Naive B cell (primary cell): ENCODE measurements at regions not wholly inside any gene's neighbourhood (a gene's known extent, or its start where the extent isn't known, plus 50 kb on each side); places are given as distances from the start of the nearest gene placed in this dataset.

Source experiments
- ATAC-seq, 2 donors: fragments of 150-1000 bp; cut with Tn5 transposase; 2 replicates each; pipeline ENCODE4 v1.10.0; 2021; ENCODE audit warnings: low read depth in 2 of 2, mild to moderate bottlenecking in 2 of 2, moderate library complexity in 2 of 2
- DNase-seq: peaks from one replicate; pipeline ENCODE4 v3.0.0; 2022
- H3K27ac Mint-ChIP-seq, 6 donors: one replicate each; pipeline ENCODE4 v1.8.0; 2020 to 2022; ENCODE audit warnings: mild to moderate bottlenecking in 6 of 6, mixed read lengths in 6 of 6, moderate library complexity in 5 of 6, inconsistent platforms in 2 of 6
- H3K27me3 Mint-ChIP-seq, 3 donors: one replicate each; pipeline ENCODE4 v1.8.0; 2021 to 2022; ENCODE audit warnings: mixed read lengths in 3 of 3, mild to moderate bottlenecking in 1 of 3
- H3K36me3 Mint-ChIP-seq, 2 donors: one replicate each; pipeline ENCODE4 v1.8.0; 2020 to 2022; ENCODE audit warnings: mixed read lengths in 2 of 2, inconsistent platforms in 1 of 2, mild to moderate bottlenecking in 1 of 2
- H3K4me1 Mint-ChIP-seq, 3 donors: one replicate each; pipeline ENCODE4 v1.8.0; 2020 to 2022; ENCODE audit warnings: mixed read lengths in 3 of 3, inconsistent platforms in 1 of 3, mild to moderate bottlenecking in 1 of 3, moderate library complexity in 1 of 3
- H3K4me3 Mint-ChIP-seq, 8 donors: one replicate each; pipeline ENCODE4 v1.8.0; 2020 to 2022; ENCODE audit warnings: mild to moderate bottlenecking in 8 of 8, mixed read lengths in 8 of 8, moderate library complexity in 8 of 8, inconsistent platforms in 2 of 8
- H3K9me3 Mint-ChIP-seq, 7 donors: one replicate each; pipeline ENCODE4 v1.8.0; 2020 to 2022; ENCODE audit warnings: mixed read lengths in 7 of 7, mild to moderate bottlenecking in 5 of 7, inconsistent platforms in 2 of 7, moderate library complexity in 1 of 7

DNA sequence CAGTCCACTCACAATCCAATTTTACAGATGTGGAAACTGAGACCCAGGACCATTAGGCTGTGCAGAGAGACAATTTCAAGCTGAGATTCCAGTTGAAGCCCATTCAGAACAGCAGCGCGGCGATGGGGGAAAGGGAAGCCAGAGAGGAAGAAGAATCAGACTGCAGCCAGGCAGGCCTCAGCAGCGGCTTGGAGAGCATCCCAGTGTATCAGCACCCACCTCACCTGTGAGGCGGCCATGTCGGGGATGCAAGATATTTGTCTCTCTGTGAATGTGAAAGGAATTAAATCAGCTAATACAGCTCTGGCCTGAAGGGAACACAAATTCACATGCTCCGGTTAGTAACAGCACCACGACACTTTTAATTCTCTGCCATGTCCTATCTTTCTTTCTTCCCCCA is 198.0 kb upstream of the SOX11 start:
- H3K4me3 Mint-ChIP-seq: no peak overlapping the region
- ATAC-seq (no peak), DNase-seq (no peak)
- H3K36me3 Mint-ChIP-seq: no peaks in the 10 kb centered on the region
- H3K4me1 Mint-ChIP-seq: no peaks in the 10 kb centered on the region
- H3K27me3 Mint-ChIP-seq: no peaks in the 10 kb centered on the region
- no peak overlapping the region for H3K27ac Mint-ChIP-seq
- peaks cover 0 to 9% (median 0%) of the 10 kb centered on the region in 7 donors for H3K9me3 Mint-ChIP-seq

DNA sequence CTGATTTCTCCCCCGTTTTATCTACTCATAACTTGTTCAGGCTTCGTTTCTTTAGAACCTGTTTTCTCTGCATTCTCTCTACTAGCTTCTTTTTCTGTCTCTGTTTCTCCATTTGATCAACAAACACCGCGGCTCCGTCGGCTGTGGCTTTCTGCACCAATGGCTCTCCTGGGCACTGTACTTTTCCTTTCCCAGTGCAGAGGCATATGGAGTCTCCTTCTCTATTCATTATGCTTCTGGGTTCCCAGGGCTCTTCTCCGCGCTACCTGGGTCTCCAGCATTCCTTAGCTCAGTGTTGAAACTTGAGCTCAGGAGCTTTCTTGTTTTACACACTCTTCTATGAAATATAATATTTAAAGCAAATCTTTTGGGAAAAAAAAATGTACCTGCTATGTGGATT is 196.6 kb upstream of the SOX11 start:
- Mint-ChIP-seq H3K4me3 (no peak overlapping the region), H3K9me3 (peaks cover 0 to 9% (median 2%) of the 10 kb centered on the region in 7 donors), H3K36me3 (no peaks in the 10 kb centered on the region), H3K27me3 (no peaks in the 10 kb centered on the region), H3K4me1 (no peaks in the 10 kb centered on the region), H3K27ac (no peak overlapping the region)
- DNase-seq (no peak), ATAC-seq (no peak)

- Mint-ChIP-seq H3K4me3 (no peak overlapping the region), H3K4me1 (no peaks in the 10 kb centered on the region), H3K27ac (no peak overlapping the region), H3K36me3 (no peaks in the 10 kb centered on the region), H3K27me3 (no peaks in the 10 kb centered on the region), H3K9me3 (peaks cover 0 to 9% (median 2%) of the 10 kb centered on the region in 7 donors)
- ATAC-seq (no peak), DNase-seq (no peak)
These were observed 194.3 kb upstream of the SOX11 start for GRCh38 chr2:5497874-5498273.

GRCh38 chr2:5501807-5502206 is 190.4 kb upstream of the SOX11 start:
- H3K4me1 Mint-ChIP-seq: no peaks in the 10 kb centered on the region
- no peaks in the 10 kb centered on the region for H3K27me3 Mint-ChIP-seq
- no peak overlapping the region for H3K27ac Mint-ChIP-seq
- H3K36me3 Mint-ChIP-seq: no peaks in the 10 kb centered on the region
- ATAC-seq (no peak), DNase-seq (no peak)
- H3K9me3 Mint-ChIP-seq: peaks cover 0 to 4% (median 0%) of the 10 kb centered on the region in 7 donors
- no peak overlapping the region for H3K4me3 Mint-ChIP-seq

DNA sequence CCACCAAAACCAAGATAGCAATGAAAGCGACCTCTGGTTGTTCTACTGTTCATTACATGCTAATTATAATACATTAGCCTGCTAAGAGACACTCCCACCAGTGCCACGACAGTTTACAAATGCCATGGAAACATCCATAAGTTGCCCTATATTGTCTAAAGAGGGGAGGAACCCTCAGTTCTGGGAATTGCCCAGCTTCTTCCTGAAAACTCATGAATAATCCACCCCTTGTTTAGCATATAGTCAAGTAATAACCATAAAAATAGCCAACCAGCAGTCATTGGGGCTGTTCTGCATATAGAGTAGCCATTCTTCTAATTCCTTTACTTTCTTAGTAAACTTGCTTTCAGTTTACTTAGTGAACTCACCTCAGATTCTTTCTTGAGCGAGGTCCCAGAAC is 189.8 kb upstream of the SOX11 start:
- peaks cover 0 to 4% (median 0%) of the 10 kb centered on the region in 7 donors for H3K9me3 Mint-ChIP-seq

GRCh38 chr2:5504756-5505155 is 187.4 kb upstream of the SOX11 start:
- H3K36me3 Mint-ChIP-seq: no peaks in the 10 kb centered on the region
- peaks cover 0 to 4% (median 0%) of the 10 kb centered on the region in 7 donors for H3K9me3 Mint-ChIP-seq
- H3K27me3 Mint-ChIP-seq: no peaks in the 10 kb centered on the region
- ATAC-seq (no peak), DNase-seq (no peak)
- no peaks in the 10 kb centered on the region for H3K4me1 Mint-ChIP-seq
- no peak overlapping the region for H3K27ac Mint-ChIP-seq
- no peak overlapping the region for H3K4me3 Mint-ChIP-seq

More for the DNA sequence above, 189.8 kb upstream of the SOX11 start:
- no peak for ATAC-seq
- Mint-ChIP-seq H3K4me3 (no peak overlapping the region), H3K36me3 (no peaks in the 10 kb centered on the region), H3K27me3 (no peaks in the 10 kb centered on the region), H3K4me1 (no peaks in the 10 kb centered on the region), H3K27ac (no peak overlapping the region)
- no peak for DNase-seq

DNA sequence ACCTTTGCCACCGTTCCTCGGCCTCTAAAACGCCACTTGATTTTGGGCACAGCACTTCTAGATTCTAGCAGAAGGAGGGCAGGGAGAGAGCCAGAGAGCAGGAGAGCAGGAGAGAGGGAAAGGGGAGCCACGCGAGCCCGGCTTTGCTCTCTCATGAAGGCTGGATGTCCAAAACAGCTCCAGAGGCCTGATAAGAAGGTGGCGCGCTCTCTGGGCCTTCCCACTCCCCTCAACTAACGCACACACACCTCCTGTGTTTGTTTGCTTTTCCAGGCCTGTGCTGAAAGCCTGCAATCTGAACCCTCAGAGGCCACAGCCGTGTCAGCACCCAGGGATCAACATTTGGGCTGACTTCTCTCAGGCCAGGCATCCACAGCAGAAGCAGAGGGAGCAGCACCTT is 184.8 kb upstream of the SOX11 start:
- no peaks in the 10 kb centered on the region for H3K27me3 Mint-ChIP-seq
- H3K4me1 Mint-ChIP-seq: no peaks in the 10 kb centered on the region
- no peak overlapping the region for H3K4me3 Mint-ChIP-seq
- no peak for DNase-seq
- no peaks in the 10 kb centered on the region for H3K36me3 Mint-ChIP-seq
- no peak for ATAC-seq
- H3K9me3 Mint-ChIP-seq: no peaks in the 10 kb centered on the region
- H3K27ac Mint-ChIP-seq: no peak overlapping the region

DNA sequence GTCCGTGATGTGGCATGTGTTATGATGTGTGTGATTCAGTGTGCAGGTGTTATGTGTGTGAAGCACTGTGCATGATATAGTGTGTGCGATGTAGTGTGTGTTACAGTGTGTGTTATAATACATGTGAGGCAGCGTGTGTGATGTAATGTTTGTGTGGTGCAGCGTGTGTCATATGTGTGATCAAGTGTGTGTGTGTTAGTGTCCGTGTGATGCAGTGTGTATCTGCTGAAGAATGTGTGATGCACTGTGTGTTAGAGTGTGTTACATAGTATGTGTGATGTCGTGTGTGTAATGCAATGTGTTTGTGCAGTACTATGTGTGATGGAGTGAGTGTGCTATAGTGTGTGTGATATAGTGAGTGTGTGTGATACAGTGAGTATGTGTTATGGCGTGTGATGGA is 182.8 kb upstream of the SOX11 start:
- Mint-ChIP-seq H3K4me3 (no peak overlapping the region), H3K9me3 (no peaks in the 10 kb centered on the region), H3K27me3 (no peaks in the 10 kb centered on the region), H3K36me3 (no peaks in the 10 kb centered on the region), H3K27ac (no peak overlapping the region), H3K4me1 (no peaks in the 10 kb centered on the region)
- ATAC-seq: no peak
- DNase-seq: no peak

DNA sequence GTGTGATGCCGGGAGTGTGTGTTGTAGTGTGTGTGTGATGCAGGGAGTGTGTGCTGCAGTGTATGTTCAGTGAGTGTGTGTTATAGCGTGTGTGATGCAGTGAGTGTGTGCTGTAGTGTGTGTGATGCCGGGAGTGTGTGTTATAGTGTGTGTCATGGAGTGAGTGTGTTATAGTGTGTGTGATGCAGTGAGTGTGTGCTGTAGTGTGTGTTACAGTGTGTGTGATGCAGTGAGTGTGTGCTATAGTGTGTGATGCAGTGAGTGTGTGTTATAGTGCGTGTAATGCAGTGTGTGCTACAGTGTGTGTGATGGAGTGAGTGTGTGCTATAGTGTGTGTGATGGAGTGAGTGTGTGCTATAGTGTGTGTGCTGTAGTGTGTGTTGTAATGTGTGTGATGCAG is 182.1 kb upstream of the SOX11 start:
- Mint-ChIP-seq H3K4me3 (no peak overlapping the region), H3K27me3 (no peaks in the 10 kb centered on the region), H3K36me3 (no peaks in the 10 kb centered on the region), H3K4me1 (no peaks in the 10 kb centered on the region), H3K9me3 (no peaks in the 10 kb centered on the region), H3K27ac (no peak overlapping the region)
- DNase-seq (no peak), ATAC-seq (no peak)

DNA sequence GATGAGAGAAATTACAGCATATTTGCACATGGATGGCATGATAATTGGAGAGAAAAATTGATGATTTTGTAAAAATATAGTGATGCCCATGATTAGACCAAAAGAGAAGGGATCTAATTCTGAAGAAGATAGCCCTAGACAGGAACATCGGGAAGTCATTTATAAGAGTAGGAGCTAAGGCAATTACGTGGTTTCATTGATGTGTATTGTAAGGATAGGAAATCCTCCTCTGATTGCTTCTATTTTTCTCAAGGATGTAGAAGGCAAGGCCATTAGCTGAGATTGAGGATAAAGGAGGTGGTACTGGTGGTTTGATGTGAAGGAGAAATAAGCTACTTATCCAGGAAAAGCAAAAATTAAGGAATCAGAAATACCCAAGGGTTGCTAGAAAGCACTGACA is 176.5 kb upstream of the SOX11 start:
- H3K9me3 Mint-ChIP-seq: no peaks in the 10 kb centered on the region
- H3K27ac Mint-ChIP-seq: no peak overlapping the region
- H3K27me3 Mint-ChIP-seq: no peaks in the 10 kb centered on the region
- H3K36me3 Mint-ChIP-seq: no peaks in the 10 kb centered on the region
- H3K4me1 Mint-ChIP-seq: no peaks in the 10 kb centered on the region
- no peak overlapping the region for H3K4me3 Mint-ChIP-seq
- ATAC-seq: no peak
- DNase-seq: no peak

GRCh38 chr2:5519286-5519685 is 172.9 kb upstream of the SOX11 start:
- Mint-ChIP-seq H3K9me3 (no peaks in the 10 kb centered on the region), H3K36me3 (no peaks in the 10 kb centered on the region), H3K27me3 (no peaks in the 10 kb centered on the region), H3K4me3 (no peak overlapping the region), H3K27ac (no peak overlapping the region), H3K4me1 (no peaks in the 10 kb centered on the region)
- DNase-seq: no peak
- ATAC-seq: no peak

- Mint-ChIP-seq H3K27me3 (no peaks in the 10 kb centered on the region), H3K4me1 (no peaks in the 10 kb centered on the region), H3K27ac (no peak overlapping the region), H3K9me3 (no peaks in the 10 kb centered on the region), H3K4me3 (no peak overlapping the region), H3K36me3 (no peaks in the 10 kb centered on the region)
- ATAC-seq: no peak
- no peak for DNase-seq
These were observed 171.7 kb upstream of the SOX11 start for GRCh38 chr2:5520463-5520972.

GRCh38 chr2:5521461-5521860 is 170.7 kb upstream of the SOX11 start:
- H3K4me1 Mint-ChIP-seq: no peaks in the 10 kb centered on the region
- peaks cover 0 to 2% (median 0%) of the 10 kb centered on the region in 7 donors for H3K9me3 Mint-ChIP-seq
- no peaks in the 10 kb centered on the region for H3K36me3 Mint-ChIP-seq
- DNase-seq (no peak), ATAC-seq (no peak)
- no peak overlapping the region for H3K27ac Mint-ChIP-seq
- H3K4me3 Mint-ChIP-seq: no peak overlapping the region
- H3K27me3 Mint-ChIP-seq: no peaks in the 10 kb centered on the region

- Mint-ChIP-seq H3K36me3 (no peaks in the 10 kb centered on the region), H3K27me3 (no peaks in the 10 kb centered on the region), H3K27ac (no peak overlapping the region), H3K4me3 (no peak overlapping the region), H3K4me1 (no peaks in the 10 kb centered on the region), H3K9me3 (peaks cover 0 to 8% (median 0%) of the 10 kb centered on the region in 7 donors)
- ATAC-seq: no peak
- no peak for DNase-seq
These were observed 167.6 kb upstream of the SOX11 start for GRCh38 chr2:5524551-5524950.

DNA sequence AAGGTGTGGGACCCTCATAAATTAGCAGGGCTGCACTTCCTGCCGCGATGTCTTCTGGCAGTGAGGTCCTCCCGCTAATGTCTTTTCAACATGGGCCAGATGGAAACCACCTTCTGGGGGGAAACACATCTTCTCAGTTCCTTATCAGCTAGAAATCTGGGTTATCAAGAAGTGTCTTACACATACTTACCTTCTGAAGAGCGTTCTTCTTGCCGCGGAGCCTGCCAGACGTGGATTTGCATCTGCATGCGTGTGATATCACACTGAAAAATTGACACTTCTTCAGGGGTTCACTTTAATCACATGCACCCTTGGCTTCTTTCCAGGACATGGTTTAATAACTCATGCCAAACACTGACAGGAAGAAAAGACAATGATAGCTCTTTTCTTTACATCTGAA is 163.5 kb upstream of the SOX11 start:
- ATAC-seq (no peak), DNase-seq (no peak)
- no peaks in the 10 kb centered on the region for H3K4me1 Mint-ChIP-seq
- H3K27ac Mint-ChIP-seq: no peak overlapping the region
- H3K4me3 Mint-ChIP-seq: no peak overlapping the region
- H3K36me3 Mint-ChIP-seq: no peaks in the 10 kb centered on the region
- H3K9me3 Mint-ChIP-seq: peaks cover 0 to 11% (median 3%) of the 10 kb centered on the region in 7 donors
- H3K27me3 Mint-ChIP-seq: no peaks in the 10 kb centered on the region
